ENCODE measurements at regions not wholly inside any gene's neighbourhood (a gene's known extent, or its start where the extent isn't known, plus 50 kb on each side); places are given as distances from the start of the nearest gene placed in this dataset.

DNA sequence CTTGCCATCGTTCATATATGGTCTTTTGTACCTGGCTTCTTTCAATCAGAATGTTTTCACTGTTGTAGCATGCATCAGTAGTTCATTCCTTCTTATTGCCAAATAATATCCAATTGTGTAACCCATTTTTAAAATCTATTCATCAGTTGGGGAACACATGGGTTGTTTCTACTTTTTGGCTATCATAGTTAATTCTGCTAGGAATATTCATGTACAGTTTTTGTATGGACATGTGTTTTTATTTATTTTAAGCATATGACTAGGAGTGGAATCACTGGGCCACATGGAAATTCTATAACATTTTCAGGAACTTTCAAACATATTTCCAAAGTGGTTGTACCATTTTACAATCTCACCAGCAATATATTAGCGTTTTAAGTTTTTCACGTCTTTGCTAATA, 151.9 kb upstream of the PRNP start:
- TF ChIP-seq POLR2A (IDR thresholded peaks at IDR 0.05; ENCODE audit: low read depth, low read length), result no peak
- no peak for TF ChIP-seq EZH2 (IDR thresholded peaks at IDR 0.05; ENCODE audit: borderline replicate concordance, control insufficient read depth, low read depth, low read length)
- no peak for TF ChIP-seq ZNF274 (IDR thresholded peaks at IDR 0.05; ENCODE audit: insufficient read depth, insufficient read length)
- TF ChIP-seq, protein P1, sequence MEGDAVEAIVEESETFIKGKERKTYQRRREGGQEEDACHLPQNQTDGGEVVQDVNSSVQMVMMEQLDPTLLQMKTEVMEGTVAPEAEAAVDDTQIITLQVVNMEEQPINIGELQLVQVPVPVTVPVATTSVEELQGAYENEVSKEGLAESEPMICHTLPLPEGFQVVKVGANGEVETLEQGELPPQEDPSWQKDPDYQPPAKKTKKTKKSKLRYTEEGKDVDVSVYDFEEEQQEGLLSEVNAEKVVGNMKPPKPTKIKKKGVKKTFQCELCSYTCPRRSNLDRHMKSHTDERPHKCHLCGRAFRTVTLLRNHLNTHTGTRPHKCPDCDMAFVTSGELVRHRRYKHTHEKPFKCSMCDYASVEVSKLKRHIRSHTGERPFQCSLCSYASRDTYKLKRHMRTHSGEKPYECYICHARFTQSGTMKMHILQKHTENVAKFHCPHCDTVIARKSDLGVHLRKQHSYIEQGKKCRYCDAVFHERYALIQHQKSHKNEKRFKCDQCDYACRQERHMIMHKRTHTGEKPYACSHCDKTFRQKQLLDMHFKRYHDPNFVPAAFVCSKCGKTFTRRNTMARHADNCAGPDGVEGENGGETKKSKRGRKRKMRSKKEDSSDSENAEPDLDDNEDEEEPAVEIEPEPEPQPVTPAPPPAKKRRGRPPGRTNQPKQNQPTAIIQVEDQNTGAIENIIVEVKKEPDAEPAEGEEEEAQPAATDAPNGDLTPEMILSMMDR (IDR thresholded peaks at IDR 0.05 in 2 of 3, conservative IDR thresholded peaks at IDR 0.05 in 1 of 3; ENCODE audit: control insufficient read depth in 2 of 3, extremely low read depth in 1 of 3, insufficient read depth in 1 of 3, low read depth in 3 of 3, low read length in 3 of 3), result no peak
- no peak for TF ChIP-seq MYC (IDR thresholded peaks at IDR 0.05; ENCODE audit: insufficient read depth, insufficient read length, insufficient replicate concordance, low read length, severe bottlenecking)
- no peak for TF ChIP-seq HCFC1 (IDR thresholded peaks at IDR 0.05; ENCODE audit: low read length)
- no peak for TF ChIP-seq EP300 (IDR thresholded peaks at IDR 0.05; ENCODE audit: borderline replicate concordance in 1 of 2, control insufficient read depth in 1 of 2, low read depth in 2 of 2, low read length in 2 of 2)
- TF ChIP-seq POLR2AphosphoS5 (IDR thresholded peaks at IDR 0.05; ENCODE audit: low read length), result no peak
- TF ChIP-seq NFYA (IDR thresholded peaks at IDR 0.05; ENCODE audit: borderline replicate concordance, low read depth, low read length), result no peak
- no peak for TF ChIP-seq KDM1A (IDR thresholded peaks at IDR 0.05; ENCODE audit: borderline replicate concordance)
- TF ChIP-seq, protein P2, sequence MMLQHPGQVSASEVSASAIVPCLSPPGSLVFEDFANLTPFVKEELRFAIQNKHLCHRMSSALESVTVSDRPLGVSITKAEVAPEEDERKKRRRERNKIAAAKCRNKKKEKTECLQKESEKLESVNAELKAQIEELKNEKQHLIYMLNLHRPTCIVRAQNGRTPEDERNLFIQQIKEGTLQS (IDR thresholded peaks at IDR 0.05; ENCODE audit: borderline replicate concordance, extremely low read depth, low read depth, low read length), result no peak

All from GM12878 (cell line).